ENCODE measurements at regions not wholly inside any gene's neighbourhood (a gene's known extent, or its start where the extent isn't known, plus 50 kb on each side); places are given as distances from the start of the nearest gene placed in this dataset.
A peak's percentile ranks its signal among the peaks of the same experiment; 100 is the strongest.

DNA sequence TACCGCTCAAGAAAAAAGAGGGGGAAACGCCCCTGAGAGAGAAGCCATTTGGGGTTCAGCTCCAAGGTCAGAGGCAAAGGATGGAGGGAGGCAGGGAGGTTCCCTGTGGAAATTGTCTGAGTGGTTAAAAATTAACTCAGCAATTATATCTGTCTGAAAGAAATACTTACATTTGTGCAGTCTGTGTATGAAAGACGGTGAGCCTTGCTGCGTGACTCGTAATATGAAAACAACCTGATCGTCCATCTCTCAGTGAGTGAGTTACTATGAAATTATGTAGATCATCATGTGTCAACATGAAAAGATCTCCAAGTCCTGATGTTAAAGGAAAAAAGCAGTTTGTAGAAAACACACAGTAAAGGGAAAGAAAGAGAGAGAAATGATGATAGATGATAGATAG is 67.2 kb upstream of the FAM204A start:
- no peak for DNase-seq

- DNase-seq, result no peak
Measured at GRCh38 chr10:118408181-118408580, 66.1 kb upstream of the FAM204A start.

GRCh38 chr10:118407777-118408176 is 65.7 kb upstream of the FAM204A start:
- no peak for DNase-seq

- no peak for DNase-seq
Measured at GRCh38 chr10:118407026-118407425, 64.9 kb upstream of the FAM204A start.

- no peak for DNase-seq
Measured at GRCh38 chr10:118405928-118406327, 63.8 kb upstream of the FAM204A start.

DNA sequence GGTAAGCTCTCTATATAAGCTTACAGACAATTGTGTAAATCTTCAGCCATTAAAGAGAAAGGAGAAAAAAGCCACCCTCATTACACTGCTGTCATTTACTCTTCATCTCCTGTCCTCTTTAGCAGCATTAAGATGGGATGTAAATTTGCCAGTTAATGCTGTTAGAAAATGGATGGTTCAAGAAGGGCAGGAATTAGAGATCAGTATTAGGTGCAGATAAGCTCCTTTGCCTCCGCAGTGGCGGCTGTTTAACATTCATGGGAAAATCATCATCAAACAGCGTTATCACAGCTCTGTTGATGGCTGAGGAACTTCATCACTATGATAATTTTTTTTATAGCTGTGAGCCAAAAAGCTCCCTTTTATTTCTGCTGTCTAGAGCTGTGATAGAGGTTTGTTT is 61.8 kb upstream of the FAM204A start:
- DNase-seq, result no peak

- no peak for DNase-seq
Measured at GRCh38 chr10:118401708-118402193, 59.6 kb upstream of the FAM204A start.

DNA sequence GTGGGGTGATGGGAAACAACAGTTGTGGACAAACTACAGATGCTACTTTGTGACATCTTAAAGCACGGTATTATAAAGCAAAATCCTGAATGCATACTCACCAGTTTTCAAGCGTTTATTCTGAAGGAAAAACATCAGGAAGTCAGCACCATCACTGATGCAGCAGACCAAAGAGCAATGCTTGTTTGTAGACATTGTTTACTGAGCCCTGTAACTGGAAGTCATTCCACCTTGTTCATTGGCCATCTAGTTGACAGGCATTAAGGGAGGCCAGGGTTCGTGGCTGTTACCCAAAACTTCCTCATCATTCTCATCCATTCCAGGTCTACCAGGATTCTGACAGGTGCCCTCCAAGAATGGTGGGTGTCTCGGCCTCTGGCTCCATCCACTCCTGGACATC is 55.3 kb upstream of the FAM204A start:
- no peak for DNase-seq

DNA sequence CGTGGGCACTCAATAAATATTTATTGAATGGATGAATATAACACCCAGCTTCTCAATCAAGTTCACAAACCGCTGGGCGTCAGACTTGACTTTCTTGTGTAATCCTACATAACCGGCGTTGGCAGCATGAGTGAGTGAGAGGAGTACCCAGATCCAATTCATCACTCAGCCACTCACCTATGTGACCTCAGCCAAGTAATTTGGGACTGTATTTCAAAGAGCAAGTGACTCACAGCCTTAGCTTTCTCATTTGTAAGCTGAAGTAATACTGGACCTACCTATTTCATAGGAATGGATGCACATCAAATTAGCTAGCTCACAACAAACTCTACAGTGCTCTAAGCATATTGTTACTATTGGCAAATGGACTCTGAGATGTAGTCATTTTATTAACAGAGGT is 53.8 kb upstream of the FAM204A start:
- no peak for DNase-seq

DNA sequence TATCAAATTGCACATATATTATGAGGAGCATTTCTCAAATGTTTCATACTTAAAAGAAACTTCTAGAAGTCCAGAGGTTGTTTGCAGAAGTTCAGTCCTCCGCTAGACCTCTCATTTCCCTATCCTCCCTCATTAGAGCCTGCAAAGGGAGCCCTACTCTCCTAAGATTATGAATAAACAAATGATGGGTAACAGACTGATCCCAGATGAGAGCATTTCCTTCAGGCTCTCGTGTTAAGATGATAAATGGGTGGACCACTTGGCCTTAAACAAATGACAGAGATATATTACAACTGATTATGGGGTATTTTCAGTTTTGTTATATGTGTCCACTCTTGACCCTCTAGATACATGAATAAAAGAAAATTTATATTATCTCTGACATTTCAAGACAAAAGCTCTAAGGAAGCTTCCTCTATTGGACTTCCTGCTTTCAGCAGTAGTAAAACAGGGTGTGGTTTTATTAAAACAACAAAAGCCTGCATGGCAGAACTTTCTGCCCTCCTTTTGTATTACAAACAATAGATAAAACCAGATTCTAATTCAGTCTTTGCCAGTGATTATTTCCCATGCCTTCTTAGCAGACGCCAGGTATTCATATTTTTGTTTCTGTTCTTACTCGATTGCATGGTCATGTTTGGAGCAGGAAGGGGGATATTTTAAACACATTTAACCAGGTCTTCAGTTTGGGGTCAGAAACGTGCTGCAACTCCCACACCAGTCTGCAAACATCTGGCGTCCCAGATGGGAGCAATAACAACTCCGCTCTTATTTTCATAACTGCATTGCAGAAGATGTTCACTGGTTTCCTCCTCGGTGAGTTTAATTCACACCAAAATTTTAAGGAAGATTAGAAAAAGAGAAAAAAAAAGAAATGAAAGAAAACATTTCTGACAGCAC is 52.4 kb upstream of the FAM204A start:
- peak; percentile 40 for DNase-seq

GRCh38 chr10:118392761-118393160 is 50.6 kb upstream of the FAM204A start:
- no peak for DNase-seq

All from NCI-H748 treated with DMSO at 0.1 percent for 48 hours (cell line).